NK-92 treated with Interleukin-12 subunit alpha and Interleukin-12 subunit beta, amount 100 ng/mL, for 24 hours (cell line): ENCODE measurements at regions not wholly inside any gene's neighbourhood (a gene's known extent, or its start where the extent isn't known, plus 50 kb on each side); places are given as distances from the start of the nearest gene placed in this dataset.
"Not testable (repeated sequence)": the region's sequence is repeated elsewhere in the genome, so short reads cannot be mapped to it uniquely, and the experiment has no call there.

Source experiments
- DNase-seq: peaks from one replicate; lab custom pipeline; 2025; lab: John Stamatoyannopoulos, UW

- no peak for DNase-seq
These were observed 408.5 kb upstream of the GRAMD2B start for GRCh38 chr5:126014676-126015075.

GRCh38 chr5:126015235-126016181, 407.7 kb upstream of the GRAMD2B start:
- DNase-seq, result no peak

- no peak for DNase-seq
These were observed 407.0 kb upstream of the GRAMD2B start for GRCh38 chr5:126016256-126016655.

GRCh38 chr5:126017096-126017495, 406.1 kb upstream of the GRAMD2B start:
- DNase-seq, result no peak

GRCh38 chr5:126020770-126021169, 402.4 kb upstream of the GRAMD2B start:
- no peak for DNase-seq

GRCh38 chr5:126023994-126024441, 399.2 kb upstream of the GRAMD2B start:
- no peak for DNase-seq

GRCh38 chr5:126027149-126027548, 396.1 kb upstream of the GRAMD2B start:
- DNase-seq, result no peak

GRCh38 chr5:126027652-126028051, 395.6 kb upstream of the GRAMD2B start:
- no peak for DNase-seq

- no peak for DNase-seq
These were observed 394.9 kb upstream of the GRAMD2B start for GRCh38 chr5:126028336-126028735.

- not testable (repeated sequence) for DNase-seq
These were observed 393.9 kb upstream of the GRAMD2B start for GRCh38 chr5:126029282-126029681.

- no peak for DNase-seq
These were observed 392.5 kb upstream of the GRAMD2B start for GRCh38 chr5:126030698-126031097.

GRCh38 chr5:126031989-126032716, 391.1 kb upstream of the GRAMD2B start:
- DNase-seq, result no peak

- no peak for DNase-seq
These were observed 379.5 kb upstream of the GRAMD2B start for GRCh38 chr5:126043688-126044087.

- DNase-seq, result no peak
These were observed 379.0 kb upstream of the GRAMD2B start for GRCh38 chr5:126044111-126044668.

- no peak for DNase-seq
These were observed 378.2 kb upstream of the GRAMD2B start for GRCh38 chr5:126044931-126045565.

- DNase-seq, result no peak
These were observed 376.9 kb upstream of the GRAMD2B start for GRCh38 chr5:126046318-126046717.

GRCh38 chr5:126046846-126047571, 376.2 kb upstream of the GRAMD2B start:
- DNase-seq, result no peak

GRCh38 chr5:126052120-126052519, 371.1 kb upstream of the GRAMD2B start:
- no peak for DNase-seq

GRCh38 chr5:126052791-126053190, 370.4 kb upstream of the GRAMD2B start:
- DNase-seq, result no peak

GRCh38 chr5:126053630-126054029, 369.6 kb upstream of the GRAMD2B start:
- no peak for DNase-seq

- DNase-seq, result no peak
These were observed 368.4 kb upstream of the GRAMD2B start for GRCh38 chr5:126054577-126055347.
